22Rv1 (cell line): ENCODE measurements at regions not wholly inside any gene's neighbourhood (a gene's known extent, or its start where the extent isn't known, plus 50 kb on each side); places are given as distances from the start of the nearest gene placed in this dataset.

ENCODE experiments used
- CTCF ChIP-seq: fragments of 450-650 bp; IDR thresholded peaks from 2 replicates; pipeline ENCODE4 v1.5.1; 2017; ENCODE audit warnings: mild to moderate bottlenecking
- ZFX ChIP-seq: fragments of 450-650 bp; IDR thresholded peaks from 2 replicates; pipeline ENCODE4 v1.6.1; 2017; ENCODE audit warnings: antibody characterized with exemption, borderline replicate concordance

DNA sequence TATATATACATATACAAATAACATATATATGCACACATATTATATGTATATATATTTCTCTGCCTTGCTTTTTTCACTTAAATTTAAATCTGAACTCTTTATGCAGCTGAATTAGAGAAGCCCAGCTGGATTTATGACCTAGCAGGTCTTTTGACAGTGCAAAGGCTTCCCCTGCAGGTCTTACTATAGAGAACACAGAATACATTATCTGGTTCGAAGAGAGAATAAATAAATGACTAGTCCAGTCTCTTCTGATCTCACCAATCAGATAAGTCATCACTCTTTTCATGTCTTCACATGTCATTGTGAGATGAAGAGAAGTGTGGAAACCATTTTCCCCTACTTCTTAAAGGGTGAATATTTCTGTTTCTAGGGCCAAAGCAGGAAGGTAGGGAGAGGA is 58.2 kb downstream of the OR10A6 start:
- TF ChIP-seq CTCF, result no peak
- no peak for TF ChIP-seq ZFX
